ENCODE measurements at regions not wholly inside any gene's neighbourhood (a gene's known extent, or its start where the extent isn't known, plus 50 kb on each side); places are given as distances from the start of the nearest gene placed in this dataset.

DNA sequence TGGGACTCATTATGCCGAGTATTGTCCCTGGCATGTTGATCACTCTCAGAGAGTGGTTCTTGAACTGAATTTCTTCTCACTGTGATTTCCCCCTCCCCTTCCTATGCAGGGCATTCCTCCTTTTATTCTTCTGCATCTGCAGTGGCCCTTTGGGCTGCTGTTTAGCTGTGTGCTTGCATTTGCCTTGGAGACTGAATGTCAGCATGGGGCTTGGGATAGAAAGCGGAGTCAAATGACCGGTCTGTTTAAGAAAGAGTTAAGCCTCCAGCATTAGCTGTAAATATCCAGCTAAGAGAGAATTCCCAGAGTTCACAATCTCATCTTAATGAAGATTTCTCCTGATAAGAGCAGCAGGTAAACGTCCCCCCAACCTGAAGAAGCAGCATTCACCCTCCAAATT, 65.6 kb upstream of the RMST start:
- no peak for TF ChIP-seq TAF1 (IDR thresholded peaks at IDR 0.05; ENCODE audit: borderline replicate concordance, insufficient read depth, low read length)
- TF ChIP-seq FOXP2 (optimal IDR thresholded peaks at IDR 0.05; ENCODE audit: borderline replicate concordance, extremely low read depth, extremely low read length, insufficient read depth) = no peak
- TF ChIP-seq SIN3A (IDR thresholded peaks at IDR 0.05; ENCODE audit: borderline replicate concordance, insufficient read depth, low read length) = no peak
- TF ChIP-seq POLR2AphosphoS5 (IDR thresholded peaks at IDR 0.05; ENCODE audit: low read depth, low read length) = no peak
- TF ChIP-seq, protein P1, sequence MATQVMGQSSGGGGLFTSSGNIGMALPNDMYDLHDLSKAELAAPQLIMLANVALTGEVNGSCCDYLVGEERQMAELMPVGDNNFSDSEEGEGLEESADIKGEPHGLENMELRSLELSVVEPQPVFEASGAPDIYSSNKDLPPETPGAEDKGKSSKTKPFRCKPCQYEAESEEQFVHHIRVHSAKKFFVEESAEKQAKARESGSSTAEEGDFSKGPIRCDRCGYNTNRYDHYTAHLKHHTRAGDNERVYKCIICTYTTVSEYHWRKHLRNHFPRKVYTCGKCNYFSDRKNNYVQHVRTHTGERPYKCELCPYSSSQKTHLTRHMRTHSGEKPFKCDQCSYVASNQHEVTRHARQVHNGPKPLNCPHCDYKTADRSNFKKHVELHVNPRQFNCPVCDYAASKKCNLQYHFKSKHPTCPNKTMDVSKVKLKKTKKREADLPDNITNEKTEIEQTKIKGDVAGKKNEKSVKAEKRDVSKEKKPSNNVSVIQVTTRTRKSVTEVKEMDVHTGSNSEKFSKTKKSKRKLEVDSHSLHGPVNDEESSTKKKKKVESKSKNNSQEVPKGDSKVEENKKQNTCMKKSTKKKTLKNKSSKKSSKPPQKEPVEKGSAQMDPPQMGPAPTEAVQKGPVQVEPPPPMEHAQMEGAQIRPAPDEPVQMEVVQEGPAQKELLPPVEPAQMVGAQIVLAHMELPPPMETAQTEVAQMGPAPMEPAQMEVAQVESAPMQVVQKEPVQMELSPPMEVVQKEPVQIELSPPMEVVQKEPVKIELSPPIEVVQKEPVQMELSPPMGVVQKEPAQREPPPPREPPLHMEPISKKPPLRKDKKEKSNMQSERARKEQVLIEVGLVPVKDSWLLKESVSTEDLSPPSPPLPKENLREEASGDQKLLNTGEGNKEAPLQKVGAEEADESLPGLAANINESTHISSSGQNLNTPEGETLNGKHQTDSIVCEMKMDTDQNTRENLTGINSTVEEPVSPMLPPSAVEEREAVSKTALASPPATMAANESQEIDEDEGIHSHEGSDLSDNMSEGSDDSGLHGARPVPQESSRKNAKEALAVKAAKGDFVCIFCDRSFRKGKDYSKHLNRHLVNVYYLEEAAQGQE (IDR thresholded peaks at IDR 0.05; ENCODE audit: insufficient read depth in 1 of 2, low read depth in 2 of 2, low read length in 2 of 2) = no peak

DNA sequence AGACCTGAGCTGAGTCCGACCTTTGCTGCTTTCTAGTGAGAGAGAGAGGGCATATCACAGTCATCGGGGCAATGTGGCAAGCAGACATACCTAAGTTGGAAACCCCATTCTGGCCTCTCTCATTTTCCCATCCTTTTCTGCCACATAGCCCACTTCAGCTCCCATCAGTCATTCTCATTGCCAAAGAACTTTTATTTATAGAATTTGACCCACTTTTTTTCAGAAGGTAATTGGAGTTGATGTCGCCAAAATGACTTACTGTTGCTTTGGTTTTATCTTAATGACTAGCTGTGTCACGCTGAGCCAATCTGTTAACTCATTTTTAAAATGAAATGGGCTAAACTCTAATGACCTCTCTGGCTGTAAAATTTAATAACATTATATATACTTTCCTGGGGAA, 63.9 kb upstream of the RMST start:
- no peak for TF ChIP-seq SIN3A (IDR thresholded peaks at IDR 0.05; ENCODE audit: borderline replicate concordance, insufficient read depth, low read length)
- TF ChIP-seq FOXP2 (optimal IDR thresholded peaks at IDR 0.05; ENCODE audit: borderline replicate concordance, extremely low read depth, extremely low read length, insufficient read depth) = no peak
- TF ChIP-seq, protein P1 (IDR thresholded peaks at IDR 0.05; ENCODE audit: insufficient read depth in 1 of 2, low read depth in 2 of 2, low read length in 2 of 2) = no peak
- no peak for TF ChIP-seq TAF1 (IDR thresholded peaks at IDR 0.05; ENCODE audit: borderline replicate concordance, insufficient read depth, low read length)
- TF ChIP-seq POLR2AphosphoS5 (IDR thresholded peaks at IDR 0.05; ENCODE audit: low read depth, low read length) = no peak

DNA sequence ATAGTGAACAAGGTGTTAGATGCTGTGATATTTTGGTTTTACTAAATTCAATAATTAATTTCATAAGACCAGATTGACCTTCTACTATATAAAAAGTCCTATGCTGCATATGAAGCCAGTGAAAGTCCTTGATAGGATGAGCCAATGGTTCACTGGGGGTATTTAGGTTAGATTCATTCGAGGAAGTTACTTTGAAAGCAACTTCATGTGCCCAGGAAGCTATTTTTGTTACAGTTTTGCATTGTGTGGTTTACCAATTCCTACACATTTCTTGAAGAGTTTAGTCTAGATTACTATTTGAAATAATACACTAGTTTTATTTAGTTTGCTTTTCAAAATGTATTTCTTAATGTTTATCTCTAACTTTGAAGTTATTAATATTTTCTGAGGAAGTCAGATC, 58.5 kb upstream of the RMST start:
- TF ChIP-seq FOXP2 (optimal IDR thresholded peaks at IDR 0.05; ENCODE audit: borderline replicate concordance, extremely low read depth, extremely low read length, insufficient read depth) (no peak), TAF1 (IDR thresholded peaks at IDR 0.05; ENCODE audit: borderline replicate concordance, insufficient read depth, low read length) (no peak)
- TF ChIP-seq, protein P1 (IDR thresholded peaks at IDR 0.05; ENCODE audit: insufficient read depth in 1 of 2, low read depth in 2 of 2, low read length in 2 of 2) = no peak

DNA sequence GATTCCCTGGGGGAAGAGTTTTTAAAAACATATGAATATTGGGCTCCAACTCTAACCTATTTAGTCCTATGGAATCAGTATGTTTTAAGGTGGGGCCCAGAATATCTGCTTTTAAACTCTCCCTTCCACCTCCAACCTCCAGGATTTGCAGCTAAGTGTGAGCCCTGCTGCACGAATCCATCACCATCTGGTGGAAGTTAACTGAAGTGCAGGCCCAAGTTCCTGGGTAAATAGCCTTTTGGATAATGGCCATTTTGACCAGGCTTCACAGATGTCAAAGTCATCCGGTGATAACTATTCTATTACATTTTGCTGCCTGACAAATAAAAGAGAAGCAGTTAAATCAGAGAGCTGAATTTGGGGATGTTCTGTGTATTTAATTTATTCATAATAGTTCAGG, 58.1 kb upstream of the RMST start:
- TF ChIP-seq TAF1 (IDR thresholded peaks at IDR 0.05; ENCODE audit: borderline replicate concordance, insufficient read depth, low read length) (no peak), FOXP2 (optimal IDR thresholded peaks at IDR 0.05; ENCODE audit: borderline replicate concordance, extremely low read depth, extremely low read length, insufficient read depth) (no peak), SIN3A (IDR thresholded peaks at IDR 0.05; ENCODE audit: borderline replicate concordance, insufficient read depth, low read length) (no peak), POLR2AphosphoS5 (IDR thresholded peaks at IDR 0.05; ENCODE audit: low read depth, low read length) (no peak)

DNA sequence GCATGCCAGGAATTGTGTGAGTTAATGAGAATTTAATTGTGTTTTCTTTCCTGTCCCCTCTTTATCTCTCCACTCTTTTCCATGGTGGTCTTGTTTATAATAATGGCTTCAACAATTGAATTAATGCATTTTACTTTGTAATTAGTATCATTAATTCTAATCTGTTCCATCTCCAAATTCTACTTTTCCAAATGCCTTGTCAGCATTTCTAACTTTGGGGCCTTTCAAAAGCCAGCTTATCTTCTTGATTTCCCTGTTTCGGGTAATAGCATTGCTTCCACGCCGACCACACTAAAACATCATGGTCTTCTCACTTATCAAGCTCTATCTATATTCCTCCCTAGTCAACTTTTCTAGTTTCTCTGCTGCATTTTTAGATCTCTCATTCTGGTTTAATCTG, 54.2 kb upstream of the RMST start:
- TF ChIP-seq FOXP2 (optimal IDR thresholded peaks at IDR 0.05; ENCODE audit: borderline replicate concordance, extremely low read depth, extremely low read length, insufficient read depth) (no peak), TAF1 (IDR thresholded peaks at IDR 0.05; ENCODE audit: borderline replicate concordance, insufficient read depth, low read length) (no peak), POLR2AphosphoS5 (IDR thresholded peaks at IDR 0.05; ENCODE audit: low read depth, low read length) (no peak), SIN3A (IDR thresholded peaks at IDR 0.05; ENCODE audit: borderline replicate concordance, insufficient read depth, low read length) (no peak)
- TF ChIP-seq, protein P1 (IDR thresholded peaks at IDR 0.05; ENCODE audit: insufficient read depth in 1 of 2, low read depth in 2 of 2, low read length in 2 of 2) = no peak
